ENCODE measurements at regions not wholly inside any gene's neighbourhood (a gene's known extent, or its start where the extent isn't known, plus 50 kb on each side); places are given as distances from the start of the nearest gene placed in this dataset.

DNA sequence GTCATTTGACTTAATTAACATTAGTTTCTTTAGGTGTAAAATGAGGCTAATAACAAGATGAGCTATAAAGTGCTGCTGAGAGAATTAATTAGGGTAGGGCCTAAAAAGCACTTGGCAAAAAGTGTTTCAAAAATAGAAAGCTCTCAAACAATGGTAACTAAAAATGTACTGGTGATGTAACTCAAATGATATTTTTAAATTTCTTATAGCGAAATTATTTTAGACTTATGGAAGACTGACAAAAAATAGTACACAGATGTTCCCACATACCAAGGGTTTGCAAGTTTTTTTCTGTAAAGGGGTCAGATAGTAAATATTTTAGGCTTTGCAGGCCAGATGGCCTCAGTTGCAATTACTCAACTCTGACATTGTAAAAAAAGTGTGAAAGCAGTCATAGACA lies 190.7 kb upstream of the UFL1 start:
- TF ChIP-seq, protein P1, sequence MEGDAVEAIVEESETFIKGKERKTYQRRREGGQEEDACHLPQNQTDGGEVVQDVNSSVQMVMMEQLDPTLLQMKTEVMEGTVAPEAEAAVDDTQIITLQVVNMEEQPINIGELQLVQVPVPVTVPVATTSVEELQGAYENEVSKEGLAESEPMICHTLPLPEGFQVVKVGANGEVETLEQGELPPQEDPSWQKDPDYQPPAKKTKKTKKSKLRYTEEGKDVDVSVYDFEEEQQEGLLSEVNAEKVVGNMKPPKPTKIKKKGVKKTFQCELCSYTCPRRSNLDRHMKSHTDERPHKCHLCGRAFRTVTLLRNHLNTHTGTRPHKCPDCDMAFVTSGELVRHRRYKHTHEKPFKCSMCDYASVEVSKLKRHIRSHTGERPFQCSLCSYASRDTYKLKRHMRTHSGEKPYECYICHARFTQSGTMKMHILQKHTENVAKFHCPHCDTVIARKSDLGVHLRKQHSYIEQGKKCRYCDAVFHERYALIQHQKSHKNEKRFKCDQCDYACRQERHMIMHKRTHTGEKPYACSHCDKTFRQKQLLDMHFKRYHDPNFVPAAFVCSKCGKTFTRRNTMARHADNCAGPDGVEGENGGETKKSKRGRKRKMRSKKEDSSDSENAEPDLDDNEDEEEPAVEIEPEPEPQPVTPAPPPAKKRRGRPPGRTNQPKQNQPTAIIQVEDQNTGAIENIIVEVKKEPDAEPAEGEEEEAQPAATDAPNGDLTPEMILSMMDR (conservative IDR thresholded peaks at IDR 0.05; ENCODE audit: low read depth in 2 of 2) = no peak
- TF ChIP-seq POLR2AphosphoS5 (IDR thresholded peaks at IDR 0.05; ENCODE audit: low read depth) = no peak
- TF ChIP-seq EZH2phosphoT487 (IDR thresholded peaks at IDR 0.05; ENCODE audit: unreplicated experiment) = no peak
- no peak for TF ChIP-seq EZH2 (IDR thresholded peaks at IDR 0.05; ENCODE audit: low read depth, unreplicated experiment)
- no peak for TF ChIP-seq JUNB (IDR thresholded peaks at IDR 0.05; ENCODE audit: unreplicated experiment)
- TF ChIP-seq, protein P2, sequence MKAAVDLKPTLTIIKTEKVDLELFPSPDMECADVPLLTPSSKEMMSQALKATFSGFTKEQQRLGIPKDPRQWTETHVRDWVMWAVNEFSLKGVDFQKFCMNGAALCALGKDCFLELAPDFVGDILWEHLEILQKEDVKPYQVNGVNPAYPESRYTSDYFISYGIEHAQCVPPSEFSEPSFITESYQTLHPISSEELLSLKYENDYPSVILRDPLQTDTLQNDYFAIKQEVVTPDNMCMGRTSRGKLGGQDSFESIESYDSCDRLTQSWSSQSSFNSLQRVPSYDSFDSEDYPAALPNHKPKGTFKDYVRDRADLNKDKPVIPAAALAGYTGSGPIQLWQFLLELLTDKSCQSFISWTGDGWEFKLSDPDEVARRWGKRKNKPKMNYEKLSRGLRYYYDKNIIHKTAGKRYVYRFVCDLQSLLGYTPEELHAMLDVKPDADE (IDR thresholded peaks at IDR 0.05) = no peak
- TF ChIP-seq, protein P3, sequence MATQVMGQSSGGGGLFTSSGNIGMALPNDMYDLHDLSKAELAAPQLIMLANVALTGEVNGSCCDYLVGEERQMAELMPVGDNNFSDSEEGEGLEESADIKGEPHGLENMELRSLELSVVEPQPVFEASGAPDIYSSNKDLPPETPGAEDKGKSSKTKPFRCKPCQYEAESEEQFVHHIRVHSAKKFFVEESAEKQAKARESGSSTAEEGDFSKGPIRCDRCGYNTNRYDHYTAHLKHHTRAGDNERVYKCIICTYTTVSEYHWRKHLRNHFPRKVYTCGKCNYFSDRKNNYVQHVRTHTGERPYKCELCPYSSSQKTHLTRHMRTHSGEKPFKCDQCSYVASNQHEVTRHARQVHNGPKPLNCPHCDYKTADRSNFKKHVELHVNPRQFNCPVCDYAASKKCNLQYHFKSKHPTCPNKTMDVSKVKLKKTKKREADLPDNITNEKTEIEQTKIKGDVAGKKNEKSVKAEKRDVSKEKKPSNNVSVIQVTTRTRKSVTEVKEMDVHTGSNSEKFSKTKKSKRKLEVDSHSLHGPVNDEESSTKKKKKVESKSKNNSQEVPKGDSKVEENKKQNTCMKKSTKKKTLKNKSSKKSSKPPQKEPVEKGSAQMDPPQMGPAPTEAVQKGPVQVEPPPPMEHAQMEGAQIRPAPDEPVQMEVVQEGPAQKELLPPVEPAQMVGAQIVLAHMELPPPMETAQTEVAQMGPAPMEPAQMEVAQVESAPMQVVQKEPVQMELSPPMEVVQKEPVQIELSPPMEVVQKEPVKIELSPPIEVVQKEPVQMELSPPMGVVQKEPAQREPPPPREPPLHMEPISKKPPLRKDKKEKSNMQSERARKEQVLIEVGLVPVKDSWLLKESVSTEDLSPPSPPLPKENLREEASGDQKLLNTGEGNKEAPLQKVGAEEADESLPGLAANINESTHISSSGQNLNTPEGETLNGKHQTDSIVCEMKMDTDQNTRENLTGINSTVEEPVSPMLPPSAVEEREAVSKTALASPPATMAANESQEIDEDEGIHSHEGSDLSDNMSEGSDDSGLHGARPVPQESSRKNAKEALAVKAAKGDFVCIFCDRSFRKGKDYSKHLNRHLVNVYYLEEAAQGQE (IDR thresholded peaks at IDR 0.05; ENCODE audit: unreplicated experiment) = no peak
- no peak for TF ChIP-seq CREB1 (CRISPR knock-in tag; IDR thresholded peaks at IDR 0.05; ENCODE audit: low read depth)
- TF ChIP-seq ZNF331 (CRISPR knock-in tag; IDR thresholded peaks at IDR 0.05; ENCODE audit: low read depth) = no peak
- no peak for TF ChIP-seq STAT1 (IDR thresholded peaks at IDR 0.05; ENCODE audit: unreplicated experiment)
- TF ChIP-seq ZNF114 (CRISPR knock-in tag; IDR thresholded peaks at IDR 0.05) = no peak

All from GM23338 (cell line).